ENCODE measurements at regions not wholly inside any gene's neighbourhood (a gene's known extent, or its start where the extent isn't known, plus 50 kb on each side); places are given as distances from the start of the nearest gene placed in this dataset.

GRCh38 chr13:69028936-69029335 is 1078.7 kb upstream of the ATXN8OS start:
- TF ChIP-seq CTCF (IDR thresholded peaks at IDR 0.05) (no peak), EZH2phosphoT487 (IDR thresholded peaks at IDR 0.05) (no peak)

All from neural progenitor cell (in vitro differentiated cells).